IgD-negative memory B cell (primary cell): ENCODE measurements at regions not wholly inside any gene's neighbourhood (a gene's known extent, or its start where the extent isn't known, plus 50 kb on each side); places are given as distances from the start of the nearest gene placed in this dataset.
A peak's percentile ranks its signal among the peaks of the same experiment; 100 is the strongest.

ENCODE experiments used
- H3K27ac Mint-ChIP-seq, 3 donors: one replicate each; pipeline ENCODE4 v1.8.0; 2020 to 2022; ENCODE audit warnings: mild to moderate bottlenecking in 3 of 3, mixed read lengths in 3 of 3, moderate library complexity in 1 of 3
- H3K27me3 Mint-ChIP-seq: one replicate; pipeline ENCODE4 v1.8.0; 2021; ENCODE audit warnings: mixed read lengths
- H3K36me3 Mint-ChIP-seq: one replicate; pipeline ENCODE4 v1.8.0; 2020; ENCODE audit warnings: mild to moderate bottlenecking, mixed read lengths
- H3K4me1 Mint-ChIP-seq, 3 donors: one replicate each; pipeline ENCODE4 v1.8.0; 2020 to 2022; ENCODE audit warnings: mixed read lengths in 3 of 3, mild to moderate bottlenecking in 1 of 3
- H3K4me3 Mint-ChIP-seq, 4 donors: one replicate each; pipeline ENCODE4 v1.8.0; 2020 to 2022; ENCODE audit warnings: mild to moderate bottlenecking in 4 of 4, mixed read lengths in 4 of 4, moderate library complexity in 3 of 4
- H3K9me3 Mint-ChIP-seq, 3 donors: one replicate each; pipeline ENCODE4 v1.8.0; 2020 to 2021; ENCODE audit warnings: mixed read lengths in 3 of 3, mild to moderate bottlenecking in 1 of 3

GRCh38 chr11:95375886-95376285 is 144.9 kb upstream of the SESN3 start:
- no peaks in the 10 kb centered on the region for H3K9me3 Mint-ChIP-seq
- peaks cover 4% of the 10 kb centered on the region for H3K36me3 Mint-ChIP-seq
- no peak overlapping the region for H3K27ac Mint-ChIP-seq
- H3K4me3 Mint-ChIP-seq: no peak overlapping the region
- H3K4me1 Mint-ChIP-seq: no peaks in the 10 kb centered on the region
- H3K27me3 Mint-ChIP-seq: peaks cover 3% of the 10 kb centered on the region

GRCh38 chr11:95375451-95375850 is 144.4 kb upstream of the SESN3 start:
- Mint-ChIP-seq H3K36me3 (peaks cover 4% of the 10 kb centered on the region), H3K9me3 (no peaks in the 10 kb centered on the region), H3K4me1 (no peaks in the 10 kb centered on the region), H3K27ac (no peak overlapping the region), H3K27me3 (peaks cover 3% of the 10 kb centered on the region), H3K4me3 (no peak overlapping the region)

GRCh38 chr11:95374105-95374504 is 143.1 kb upstream of the SESN3 start:
- peaks cover 6% of the 10 kb centered on the region for H3K36me3 Mint-ChIP-seq

GRCh38 chr11:95373241-95373640 is 142.2 kb upstream of the SESN3 start:
- H3K36me3 Mint-ChIP-seq: peaks cover 6% of the 10 kb centered on the region
- H3K27ac Mint-ChIP-seq: no peak overlapping the region
- H3K9me3 Mint-ChIP-seq: no peaks in the 10 kb centered on the region
- peaks cover 3% of the 10 kb centered on the region for H3K27me3 Mint-ChIP-seq
- no peak overlapping the region for H3K4me3 Mint-ChIP-seq
- no peaks in the 10 kb centered on the region for H3K4me1 Mint-ChIP-seq

More at GRCh38 chr11:95374105-95374504, 143.1 kb upstream of the SESN3 start:
- Mint-ChIP-seq H3K27ac (no peak overlapping the region), H3K4me3 (no peak overlapping the region), H3K4me1 (no peaks in the 10 kb centered on the region), H3K9me3 (no peaks in the 10 kb centered on the region), H3K27me3 (peaks cover 3% of the 10 kb centered on the region)

GRCh38 chr11:95372097-95372656 is 141.2 kb upstream of the SESN3 start:
- H3K27me3 Mint-ChIP-seq: peaks cover 3% of the 10 kb centered on the region
- no peak overlapping the region for H3K27ac Mint-ChIP-seq
- H3K4me3 Mint-ChIP-seq: peak overlapping the region in 1 of 4 donors; percentile 63
- peaks cover 6% of the 10 kb centered on the region for H3K36me3 Mint-ChIP-seq
- H3K4me1 Mint-ChIP-seq: no peaks in the 10 kb centered on the region
- no peaks in the 10 kb centered on the region for H3K9me3 Mint-ChIP-seq

- Mint-ChIP-seq H3K27me3 (peaks cover 3% of the 10 kb centered on the region), H3K4me3 (no peak overlapping the region), H3K27ac (no peak overlapping the region), H3K4me1 (no peaks in the 10 kb centered on the region), H3K36me3 (peaks cover 6% of the 10 kb centered on the region), H3K9me3 (no peaks in the 10 kb centered on the region)
Observed at GRCh38 chr11:95371153-95371552, 140.2 kb upstream of the SESN3 start.

- no peak overlapping the region for H3K27ac Mint-ChIP-seq
- H3K27me3 Mint-ChIP-seq: no peaks in the 10 kb centered on the region
- peaks cover 4 to 8% (median 8%) of the 10 kb centered on the region in 3 donors for H3K4me1 Mint-ChIP-seq
- H3K36me3 Mint-ChIP-seq: peaks cover 5% of the 10 kb centered on the region
- no peak overlapping the region for H3K4me3 Mint-ChIP-seq
- no peaks in the 10 kb centered on the region for H3K9me3 Mint-ChIP-seq
Observed at GRCh38 chr11:95367726-95368125, 136.7 kb upstream of the SESN3 start.

- peaks cover 4 to 8% (median 8%) of the 10 kb centered on the region in 3 donors for H3K4me1 Mint-ChIP-seq
Observed at GRCh38 chr11:95365348-95365747, 134.3 kb upstream of the SESN3 start.

GRCh38 chr11:95364324-95365295 is 133.6 kb upstream of the SESN3 start:
- Mint-ChIP-seq H3K9me3 (no peaks in the 10 kb centered on the region), H3K4me1 (peaks cover 4 to 8% (median 8%) of the 10 kb centered on the region in 3 donors), H3K36me3 (no peaks in the 10 kb centered on the region), H3K27me3 (no peaks in the 10 kb centered on the region), H3K4me3 (peak overlapping the region in 1 of 4 donors; percentile 19), H3K27ac (no peak overlapping the region)

More at GRCh38 chr11:95365348-95365747, 134.3 kb upstream of the SESN3 start:
- no peak overlapping the region for H3K4me3 Mint-ChIP-seq
- no peak overlapping the region for H3K27ac Mint-ChIP-seq
- no peaks in the 10 kb centered on the region for H3K9me3 Mint-ChIP-seq
- H3K27me3 Mint-ChIP-seq: no peaks in the 10 kb centered on the region
- H3K36me3 Mint-ChIP-seq: peaks cover 3% of the 10 kb centered on the region

- Mint-ChIP-seq H3K4me3 (no peak overlapping the region), H3K36me3 (no peaks in the 10 kb centered on the region), H3K4me1 (peaks cover 4 to 8% (median 8%) of the 10 kb centered on the region in 3 donors), H3K9me3 (no peaks in the 10 kb centered on the region), H3K27me3 (no peaks in the 10 kb centered on the region), H3K27ac (no peak overlapping the region)
Observed at GRCh38 chr11:95363708-95364107, 132.7 kb upstream of the SESN3 start.

GRCh38 chr11:95363164-95363563 is 132.2 kb upstream of the SESN3 start:
- Mint-ChIP-seq H3K27me3 (no peaks in the 10 kb centered on the region), H3K9me3 (no peaks in the 10 kb centered on the region), H3K27ac (no peak overlapping the region), H3K4me1 (peaks cover 4 to 8% (median 8%) of the 10 kb centered on the region in 3 donors), H3K4me3 (no peak overlapping the region), H3K36me3 (no peaks in the 10 kb centered on the region)

- peaks cover 1% of the 10 kb centered on the region for H3K27me3 Mint-ChIP-seq
- peaks cover 4 to 8% (median 8%) of the 10 kb centered on the region in 3 donors for H3K4me1 Mint-ChIP-seq
- no peak overlapping the region for H3K27ac Mint-ChIP-seq
- H3K36me3 Mint-ChIP-seq: no peaks in the 10 kb centered on the region
- H3K4me3 Mint-ChIP-seq: no peak overlapping the region
- no peaks in the 10 kb centered on the region for H3K9me3 Mint-ChIP-seq
Observed at GRCh38 chr11:95361180-95361579, 130.2 kb upstream of the SESN3 start.

- Mint-ChIP-seq H3K27ac (no peak overlapping the region), H3K4me3 (no peak overlapping the region), H3K27me3 (peaks cover 1% of the 10 kb centered on the region), H3K4me1 (peaks cover 4 to 6% (median 6%) of the 10 kb centered on the region in 3 donors), H3K36me3 (no peaks in the 10 kb centered on the region), H3K9me3 (no peaks in the 10 kb centered on the region)
Observed at GRCh38 chr11:95360377-95361075, 129.5 kb upstream of the SESN3 start.

- Mint-ChIP-seq H3K4me3 (no peak overlapping the region), H3K36me3 (no peaks in the 10 kb centered on the region), H3K9me3 (no peaks in the 10 kb centered on the region), H3K27ac (no peak overlapping the region), H3K27me3 (peaks cover 1% of the 10 kb centered on the region), H3K4me1 (peaks cover 0 to 2% (median 0%) of the 10 kb centered on the region in 3 donors)
Observed at GRCh38 chr11:95359756-95360155, 128.8 kb upstream of the SESN3 start.

- Mint-ChIP-seq H3K4me3 (no peak overlapping the region), H3K27me3 (peaks cover 1% of the 10 kb centered on the region), H3K27ac (no peak overlapping the region), H3K4me1 (peaks cover 0 to 2% (median 0%) of the 10 kb centered on the region in 3 donors), H3K9me3 (no peaks in the 10 kb centered on the region), H3K36me3 (no peaks in the 10 kb centered on the region)
Observed at GRCh38 chr11:95359341-95359663, 128.3 kb upstream of the SESN3 start.
